Ascending aorta (tissue), 2 donors: ENCODE measurements at regions not wholly inside any gene's neighbourhood (a gene's known extent, or its start where the extent isn't known, plus 50 kb on each side); places are given as distances from the start of the nearest gene placed in this dataset.

ENCODE experiments used
- DNase-seq, 2 donors: peaks; one replicate each; pipeline ENCODE4 v3.0.0-alpha.2; 2019; ENCODE audit warnings: low spot score in 2 of 2
- H3K27ac ChIP-seq, 2 donors: fragments of 200-600 bp; sonication (generic); one replicate each; pipeline ENCODE4 v1.5.1; 2016 to 2017; ENCODE audit warnings: mild to moderate bottlenecking in 1 of 2
- H3K27me3 ChIP-seq: fragments of 200-600 bp; sonication (generic); one replicate; pipeline ENCODE4 v1.5.1; 2017
- H3K36me3 ChIP-seq, 2 donors: fragments of 200-600 bp; sonication (generic); one replicate each; pipeline ENCODE4 v1.5.1; 2016
- H3K4me1 ChIP-seq, 2 donors: fragments of 200-600 bp; sonication (generic); one replicate each; pipeline ENCODE4 v1.5.1; 2016 to 2017; ENCODE audit warnings: mild to moderate bottlenecking in 1 of 2
- H3K4me3 ChIP-seq, 2 donors: fragments of 200-600 bp; sonication (generic); one replicate each; pipeline ENCODE4 v1.5.1; 2016 to 2017; ENCODE audit warnings: mild to moderate bottlenecking in 1 of 2
- H3K9me3 ChIP-seq, 2 donors: fragments of 200-600 bp; sonication (generic); one replicate each; pipeline ENCODE4 v1.5.1; 2016
- intact Hi-C: fragments of 100-400 bp; cut with DNase I; formaldehyde crosslinking; loops from one replicate; pipeline ENCODE4 v1.15.1; 2023
- TF ChIP-seq, protein P1 (sequence below), 3 experiments: fragments of 200-600 bp in 2 of 3; fragments of 450-650 bp in 1 of 3; sonication (generic) in 2 of 3; IDR thresholded peaks; one replicate each; pipeline ENCODE4 v1.5.1; 2016 to 2019; ENCODE audit warnings: antibody characterized with exemption in 3 of 3, mild to moderate bottlenecking in 1 of 3, moderate library complexity in 1 of 3

- intact Hi-C loops, result loop anchor here (1.0 kb wide), 1 partner anchor 21 kb away; no protein-coding TSS in a partner anchor
- peak overlapping the region; percentile 90 to 91 for H3K27ac ChIP-seq
- peaks cover 13 to 46% of the 10 kb centered on the region in 2 donors for H3K4me1 ChIP-seq
- H3K9me3 ChIP-seq, result peaks cover 0 to 12% of the 10 kb centered on the region in 2 donors
- TF ChIP-seq, protein P1, sequence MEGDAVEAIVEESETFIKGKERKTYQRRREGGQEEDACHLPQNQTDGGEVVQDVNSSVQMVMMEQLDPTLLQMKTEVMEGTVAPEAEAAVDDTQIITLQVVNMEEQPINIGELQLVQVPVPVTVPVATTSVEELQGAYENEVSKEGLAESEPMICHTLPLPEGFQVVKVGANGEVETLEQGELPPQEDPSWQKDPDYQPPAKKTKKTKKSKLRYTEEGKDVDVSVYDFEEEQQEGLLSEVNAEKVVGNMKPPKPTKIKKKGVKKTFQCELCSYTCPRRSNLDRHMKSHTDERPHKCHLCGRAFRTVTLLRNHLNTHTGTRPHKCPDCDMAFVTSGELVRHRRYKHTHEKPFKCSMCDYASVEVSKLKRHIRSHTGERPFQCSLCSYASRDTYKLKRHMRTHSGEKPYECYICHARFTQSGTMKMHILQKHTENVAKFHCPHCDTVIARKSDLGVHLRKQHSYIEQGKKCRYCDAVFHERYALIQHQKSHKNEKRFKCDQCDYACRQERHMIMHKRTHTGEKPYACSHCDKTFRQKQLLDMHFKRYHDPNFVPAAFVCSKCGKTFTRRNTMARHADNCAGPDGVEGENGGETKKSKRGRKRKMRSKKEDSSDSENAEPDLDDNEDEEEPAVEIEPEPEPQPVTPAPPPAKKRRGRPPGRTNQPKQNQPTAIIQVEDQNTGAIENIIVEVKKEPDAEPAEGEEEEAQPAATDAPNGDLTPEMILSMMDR (IDR thresholded peaks at IDR 0.05), result no peak
- H3K27me3 ChIP-seq, result no peaks in the 10 kb centered on the region
- peak in 1 of 2 donors; percentile 92 for DNase-seq
- H3K4me3 ChIP-seq, result peak overlapping the region in 1 of 2 donors; percentile 9
- no peaks in the 10 kb centered on the region for H3K36me3 ChIP-seq
Observed at GRCh38 chr6:167550941-167551627, 226.2 kb downstream of the TTLL2 start.

DNA sequence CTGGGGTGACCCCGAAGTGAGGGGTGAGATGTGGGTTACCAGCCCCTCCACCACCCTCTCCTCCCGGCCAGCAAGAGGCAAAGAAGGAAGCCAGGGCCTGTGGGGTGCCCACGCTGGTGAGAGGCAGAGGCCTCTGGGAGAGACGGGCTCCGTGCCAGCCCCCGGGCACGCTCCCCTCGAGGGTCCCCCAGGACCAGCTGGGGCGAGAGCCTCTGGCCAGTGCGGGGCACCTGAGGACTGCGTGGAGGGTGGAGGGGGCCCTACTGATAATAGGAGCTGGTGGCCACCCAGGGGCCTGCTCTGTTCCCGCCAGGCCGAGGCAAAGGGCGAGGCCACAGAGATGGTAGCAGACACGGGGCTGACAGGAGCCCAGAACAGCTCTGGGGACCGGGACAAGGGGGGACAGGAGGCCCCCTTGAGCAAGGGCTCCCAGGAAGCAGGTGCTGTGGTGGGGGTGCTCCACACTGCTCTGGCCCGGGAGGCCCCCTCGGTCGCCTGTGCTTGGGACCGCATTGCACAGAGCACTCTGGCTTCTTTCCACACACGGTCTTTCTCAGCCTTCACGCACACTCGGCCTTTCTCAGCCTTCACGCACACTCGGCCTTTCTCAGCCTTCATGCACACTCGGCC is 226.9 kb downstream of the TTLL2 start:
- Histone ChIP-seq H3K36me3 (no peaks in the 10 kb centered on the region), H3K27ac (peak overlapping the region; percentile 90 to 91), H3K4me1 (peaks cover 13 to 43% of the 10 kb centered on the region in 2 donors), H3K4me3 (no peak overlapping the region), H3K9me3 (peaks cover 0 to 10% of the 10 kb centered on the region in 2 donors), H3K27me3 (no peaks in the 10 kb centered on the region)
- DNase-seq, result no peak
- TF ChIP-seq, protein P1 (IDR thresholded peaks at IDR 0.05), result no peak
- intact Hi-C loops, result loop anchor here (1.0 kb wide), 1 partner anchor 21 kb away; no protein-coding TSS in a partner anchor

- Histone ChIP-seq H3K4me1 (peaks cover 13 to 43% of the 10 kb centered on the region in 2 donors), H3K27ac (no peak overlapping the region), H3K4me3 (no peak overlapping the region), H3K27me3 (no peaks in the 10 kb centered on the region), H3K36me3 (no peaks in the 10 kb centered on the region), H3K9me3 (peaks cover 0 to 10% of the 10 kb centered on the region in 2 donors)
- intact Hi-C loops, result no loop called here
- TF ChIP-seq, protein P1 (IDR thresholded peaks at IDR 0.05), result no peak
- no peak for DNase-seq
Observed at GRCh38 chr6:167552258-167552630, 227.4 kb downstream of the TTLL2 start.

DNA sequence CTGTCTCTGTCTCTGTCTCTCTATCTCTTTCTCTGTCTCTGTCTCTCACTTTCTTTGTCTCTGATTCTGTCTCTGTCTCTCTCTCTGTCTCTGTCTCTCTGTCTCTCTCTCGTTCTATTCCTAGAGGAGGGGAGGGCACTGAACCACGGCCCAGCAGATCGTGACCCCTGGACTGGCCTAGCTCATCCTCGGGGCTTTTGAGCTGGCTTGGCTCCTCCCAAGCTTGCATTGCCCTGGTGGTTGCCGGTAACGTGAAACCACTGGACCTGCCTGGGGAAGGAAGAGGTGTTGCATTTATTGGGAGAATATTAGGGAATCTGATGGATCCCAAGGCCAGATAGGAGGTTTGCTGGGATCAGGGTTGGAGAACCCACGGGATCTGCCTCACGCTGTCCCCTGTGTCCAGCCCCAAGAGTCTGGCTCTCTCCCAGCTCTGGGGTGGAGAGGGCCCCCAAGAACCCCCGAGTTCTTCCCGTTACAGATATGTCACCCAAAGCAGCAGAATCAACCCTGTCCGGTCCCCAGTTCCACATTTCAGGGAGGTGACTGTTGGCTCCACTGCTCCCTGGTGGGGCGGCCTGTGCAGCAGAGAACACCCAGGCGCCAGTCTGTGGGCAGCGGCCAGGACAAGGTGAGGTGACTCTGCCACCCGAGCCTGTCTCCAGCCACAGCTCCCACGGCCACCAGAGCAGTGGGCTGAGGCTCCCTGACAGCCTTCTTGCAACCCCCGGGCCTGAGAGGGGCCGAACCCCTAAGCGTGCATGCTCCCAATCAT is 228.3 kb downstream of the TTLL2 start:
- no peak overlapping the region for H3K27ac ChIP-seq
- TF ChIP-seq, protein P1 (IDR thresholded peaks at IDR 0.05), result no peak
- intact Hi-C loops, result no loop called here
- peaks cover 13 to 35% of the 10 kb centered on the region in 2 donors for H3K4me1 ChIP-seq
- H3K27me3 ChIP-seq, result no peaks in the 10 kb centered on the region
- no peak for DNase-seq
- peaks cover 0 to 10% of the 10 kb centered on the region in 2 donors for H3K9me3 ChIP-seq
- H3K36me3 ChIP-seq, result no peaks in the 10 kb centered on the region
- no peak overlapping the region for H3K4me3 ChIP-seq

DNA sequence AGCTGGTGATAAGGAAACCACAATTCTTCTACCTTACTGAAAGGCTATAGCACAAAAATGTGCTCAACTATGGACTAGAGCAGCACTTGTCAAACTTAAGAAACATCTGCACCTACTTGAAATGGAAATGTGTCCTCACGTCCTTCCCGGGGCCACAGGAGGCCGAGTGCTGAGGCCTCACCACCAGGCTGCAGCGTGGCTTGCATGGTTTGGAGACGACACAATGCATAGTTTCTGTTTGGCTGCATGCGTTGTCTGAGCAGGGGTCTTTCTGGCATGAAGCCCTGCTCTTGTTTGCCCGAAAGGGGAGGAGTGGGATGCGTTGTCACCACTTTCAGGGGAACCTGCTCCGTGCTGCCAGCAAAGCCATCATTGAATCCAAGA is 228.8 kb downstream of the TTLL2 start:
- Histone ChIP-seq H3K4me3 (no peak overlapping the region), H3K9me3 (peaks cover 0 to 10% of the 10 kb centered on the region in 2 donors), H3K27ac (no peak overlapping the region), H3K27me3 (no peaks in the 10 kb centered on the region), H3K4me1 (peaks cover 7 to 32% of the 10 kb centered on the region in 2 donors), H3K36me3 (no peaks in the 10 kb centered on the region)
- TF ChIP-seq, protein P1 (IDR thresholded peaks at IDR 0.05), result no peak
- intact Hi-C loops, result no loop called here
- DNase-seq, result no peak
